SK-N-SH (cell line): ENCODE measurements at regions not wholly inside any gene's neighbourhood (a gene's known extent, or its start where the extent isn't known, plus 50 kb on each side); places are given as distances from the start of the nearest gene placed in this dataset.

Experiments used
- CTCF ChIA-PET: fragments of 300-600, 350-600 bp; formaldehyde crosslinking; extraction: SDS; loops from one replicate; lab custom pipeline; 2021; lab: Yijun Ruan, JAX
- POLR2A ChIA-PET: fragments of 350-600 bp; sonication (Branson Sonifier 250); formaldehyde crosslinking; extraction: SDS; loops from one replicate; lab custom pipeline; 2020; ENCODE audit warnings: antibody characterized with exemption, inconsistent platforms; lab: Yijun Ruan, JAX
- DNase-seq: peaks from one replicate; pipeline ENCODE4 v3.0.0; 2012
- H2AFZ ChIP-seq: fragments of 200-600 bp; sonication (generic); 2 replicates; pipeline ENCODE4 v1.8.1; 2016; ENCODE audit warnings: antibody characterized with exemption, mild to moderate bottlenecking, low read depth
- H3F3A ChIP-seq: fragments of 200-600 bp; sonication (generic); replicated peaks from 2 replicates; pipeline ENCODE3; 2016; ENCODE audit warnings: antibody characterized with exemption, mild to moderate bottlenecking; ENCODE audit not compliant: insufficient read depth
- H3K27ac ChIP-seq, 2 experiments: fragments of 200-500 bp in 1 of 2; fragments of 200-600 bp in 1 of 2; sonication (Bioruptor generic) in 1 of 2; sonication (generic), shearing (Covaris generic) in 1 of 2; 2 replicates each; pipeline versions ENCODE4 v1.5.1 to v1.6.1; 2014 to 2016; ENCODE audit warnings: low read depth in 2 of 2, inconsistent platforms in 1 of 2, low read length in 1 of 2, mild to moderate bottlenecking in 1 of 2, mixed read lengths in 1 of 2
- H3K27me3 ChIP-seq: fragments of 200-600 bp; sonication (generic), shearing (Covaris generic); 2 replicates; pipeline ENCODE4 v1.6.1; 2016; ENCODE audit warnings: mixed run types; ENCODE audit not compliant: insufficient read depth
- H3K36me3 ChIP-seq, 2 experiments: fragments of 200-500 bp in 1 of 2; fragments of 200-600 bp in 1 of 2; sonication (Bioruptor generic) in 1 of 2; sonication (generic) in 1 of 2; replicated peaks in 1 of 2; 2 replicates each; pipeline versions ENCODE3 to v1.5.1; 2014 to 2016; ENCODE audit warnings: low read length in 1 of 2, mild to moderate bottlenecking in 1 of 2; ENCODE audit not compliant: insufficient read depth in 2 of 2, control insufficient read depth in 1 of 2
- H3K4me1 ChIP-seq, 2 experiments: fragments of 200-500 bp in 1 of 2; fragments of 200-600 bp in 1 of 2; sonication (Bioruptor generic) in 1 of 2; sonication (generic), shearing (Covaris generic) in 1 of 2; 2 replicates each; pipeline versions ENCODE4 v1.5.1 to v1.6.1; 2014 to 2016; ENCODE audit warnings: low read depth in 1 of 2, low read length in 1 of 2, mixed run types in 1 of 2; ENCODE audit not compliant: insufficient read depth in 2 of 2, control insufficient read depth in 1 of 2
- H3K4me2 ChIP-seq: fragments of 200-600 bp; sonication (generic), shearing (Covaris generic); 2 replicates; pipeline ENCODE4 v1.6.1; 2017; ENCODE audit warnings: mixed run types
- H3K4me3 ChIP-seq, 2 experiments: fragments of 200-500 bp in 1 of 2; fragments of 200-600 bp in 1 of 2; sonication (Bioruptor generic) in 1 of 2; sonication (generic), shearing (Covaris generic) in 1 of 2; 2 replicates each; pipeline versions ENCODE4 v1.5.1 to v1.8.1; 2014 to 2016; ENCODE audit warnings: low read depth in 2 of 2, inconsistent platforms in 1 of 2, low read length in 1 of 2, mild to moderate bottlenecking in 1 of 2, mixed read lengths in 1 of 2, moderate library complexity in 1 of 2
- H3K79me2 ChIP-seq: fragments of 200-600 bp; sonication (generic); 2 replicates; pipeline ENCODE4 v1.8.1; 2017; ENCODE audit warnings: mild to moderate bottlenecking; ENCODE audit not compliant: insufficient read depth
- H3K9ac ChIP-seq: fragments of 200-600 bp; sonication (generic); 2 replicates; pipeline ENCODE4 v1.6.1; 2017; ENCODE audit warnings: mixed run types
- H3K9me2 ChIP-seq: fragments of 200-600 bp; sonication (generic); 2 replicates; pipeline ENCODE4 v1.6.1; 2017; ENCODE audit warnings: mixed run types
- H3K9me3 ChIP-seq: fragments of 200-600 bp; sonication (generic); 2 replicates; pipeline ENCODE4 v1.6.1; 2017; ENCODE audit warnings: mixed run types, mild to moderate bottlenecking, moderate library complexity
- H4K20me1 ChIP-seq: fragments of 200-600 bp; sonication (generic); 2 replicates; pipeline ENCODE4 v1.6.1; 2017; ENCODE audit warnings: mild to moderate bottlenecking, mixed run types; ENCODE audit not compliant: insufficient read depth
- CHD2 ChIP-seq: fragments of 150-350 bp; IDR thresholded peaks from 2 replicates; pipeline ENCODE4 v1.6.1; 2018; ENCODE audit warnings: low read length; ENCODE audit not compliant: partially characterized antibody
- CTCF ChIP-seq: fragments of 200-600 bp; sonication (generic); IDR thresholded peaks from 2 replicates; pipeline ENCODE4 v1.6.1; 2017; ENCODE audit warnings: antibody characterized with exemption, mild to moderate bottlenecking, moderate library complexity
- EP300 ChIP-seq, 2 experiments: IDR thresholded peaks; 2 replicates each; pipeline versions ENCODE4 v1.4.0 to v1.6.1; 2012; ENCODE audit warnings: borderline replicate concordance in 1 of 2, low read depth in 1 of 2, low read length in 1 of 2
- EZH2phosphoT487 ChIP-seq: fragments of 200-600 bp; sonication (generic); IDR thresholded peaks from 2 replicates; pipeline ENCODE4 v1.6.1; 2017; ENCODE audit warnings: low read depth, mixed run types, mild to moderate bottlenecking, antibody characterized with exemption, moderate library complexity, borderline replicate concordance
- FOSL2 ChIP-seq: IDR thresholded peaks from 2 replicates; pipeline ENCODE4 v1.4.0; 2012; ENCODE audit warnings: low read depth, mild to moderate bottlenecking, moderate library complexity, borderline replicate concordance
- GATA2 ChIP-seq: sonication (generic); formaldehyde crosslinking; IDR thresholded peaks from 2 replicates; pipeline ENCODE4 v1.5.0; 2020; ENCODE audit warnings: mild to moderate bottlenecking, missing genetic modification reagents
- MEF2A ChIP-seq: IDR thresholded peaks from 2 replicates; pipeline ENCODE4 v1.4.0; 2012; ENCODE audit warnings: low read depth, borderline replicate concordance
- MXI1 ChIP-seq: IDR thresholded peaks from 2 replicates; pipeline ENCODE4 v1.6.1; 2012; ENCODE audit warnings: mild to moderate bottlenecking, low read depth, low read length, improper control_type of control experiment
- NFIC ChIP-seq: IDR thresholded peaks from 2 replicates; pipeline ENCODE4 v1.4.0; 2012; ENCODE audit warnings: borderline replicate concordance
- NRF1 ChIP-seq: IDR thresholded peaks from 2 replicates; pipeline ENCODE4 v1.6.1; 2012; ENCODE audit warnings: low read depth, mild to moderate bottlenecking, low read length
- PBX3 ChIP-seq: IDR thresholded peaks from 2 replicates; pipeline ENCODE4; 2012
- RAD21 ChIP-seq: IDR thresholded peaks from 2 replicates; pipeline ENCODE4 v1.6.1; 2012; ENCODE audit warnings: mild to moderate bottlenecking, low read length
- RCOR1 ChIP-seq: fragments of 150-350 bp; IDR thresholded peaks from 2 replicates; pipeline ENCODE4 v1.6.1; 2017; ENCODE audit warnings: antibody characterized with exemption, low read length
- RXRA ChIP-seq: IDR thresholded peaks from 2 replicates; pipeline ENCODE4 v1.4.0; 2012; ENCODE audit warnings: low read depth, mild to moderate bottlenecking, borderline replicate concordance
- SIN3A ChIP-seq: IDR thresholded peaks from 2 replicates; pipeline ENCODE4 v1.6.1; 2012; ENCODE audit warnings: low read depth, mild to moderate bottlenecking, low read length, moderate library complexity, borderline replicate concordance
- TAF1 ChIP-seq: IDR thresholded peaks from 2 replicates; pipeline ENCODE4 v1.6.1; 2012; ENCODE audit warnings: low read depth, mild to moderate bottlenecking, low read length, moderate library complexity, borderline replicate concordance
- TCF12 ChIP-seq: IDR thresholded peaks from 2 replicates; pipeline ENCODE4 v1.4.0; 2012
- TEAD4 ChIP-seq: IDR thresholded peaks from 2 replicates; pipeline ENCODE4 v1.4.0; 2012; ENCODE audit warnings: mild to moderate bottlenecking, borderline replicate concordance; ENCODE audit not compliant: insufficient read depth
- USF1 ChIP-seq: IDR thresholded peaks from 2 replicates; pipeline ENCODE4 v1.4.0; 2012; ENCODE audit warnings: low read depth, borderline replicate concordance
- YY1 ChIP-seq: IDR thresholded peaks from 2 replicates; pipeline ENCODE4 v1.4.0; 2012; ENCODE audit warnings: low read depth, mild to moderate bottlenecking
- WGBS: methylation state at CpG from one replicate; pipeline ENCODE4 v1.1.6; 2017; ENCODE audit warnings: low lambda C conversion rate; 5-methylcytosine and 5-hydroxymethylcytosine counted together

- Histone ChIP-seq H3K27ac (no peak overlapping the region), H3K9ac (no peak overlapping the region), H2AFZ (no peak overlapping the region), H3F3A (no peaks in the 10 kb centered on the region), H3K4me1 (no peaks in the 10 kb centered on the region), H3K9me3 (no peaks in the 10 kb centered on the region), H3K9me2 (no peaks in the 10 kb centered on the region; the same call in 1 of the 2 replicates), H3K27me3 (no peaks in the 10 kb centered on the region)
- CTCF ChIA-PET: no interaction called here
- no peak for TF ChIP-seq CTCF
- no peak for TF ChIP-seq NRF1
- TF ChIP-seq MXI1: no peak
- no peak for TF ChIP-seq EZH2phosphoT487
- TF ChIP-seq TAF1: no peak
- TF ChIP-seq GATA2 (CRISPR knock-in tag): no peak
- no peak for TF ChIP-seq USF1
- no peak for TF ChIP-seq FOSL2
- TF ChIP-seq RCOR1: no peak
- TF ChIP-seq EP300 (IDR thresholded peaks at IDR 0.05; ENCODE audit: borderline replicate concordance in 1 of 2, low read depth in 1 of 2, low read length in 1 of 2): no peak
- TF ChIP-seq YY1: no peak
- TF ChIP-seq SIN3A: no peak
- TF ChIP-seq, all 33 proteins: peak for 0
- Histone ChIP-seq H4K20me1 (no peaks in the 10 kb centered on the region), H3K79me2 (no peaks in the 10 kb centered on the region), H3K4me3 (no peak overlapping the region), H3K4me2 (no peak overlapping the region), H3K36me3 (no peaks in the 10 kb centered on the region)
- POLR2A ChIA-PET: no interaction called here
- no peak for DNase-seq
- WGBS: 19% methylated on average over 4 of the region's 5 CpGs
Measured at GRCh38 chr20:41818991-41819390, 200.8 kb upstream of the CHD6 start.

- no peaks in the 10 kb centered on the region for H3K36me3 ChIP-seq
- no peak overlapping the region for H3K4me2 ChIP-seq
- H3K27ac ChIP-seq: no peak overlapping the region
- WGBS: 70% methylated on average over 5 of the region's 5 CpGs
- H2AFZ ChIP-seq: no peak overlapping the region
- no peaks in the 10 kb centered on the region for H3F3A ChIP-seq
- no peaks in the 10 kb centered on the region; the same call in 1 of the 2 replicates for H3K9me2 ChIP-seq
- H3K4me3 ChIP-seq: no peak overlapping the region
- H3K4me1 ChIP-seq: no peaks in the 10 kb centered on the region
- no peak for DNase-seq
- H3K79me2 ChIP-seq: no peaks in the 10 kb centered on the region
- CTCF ChIA-PET: no interaction called here
- no peaks in the 10 kb centered on the region for H3K27me3 ChIP-seq
- H3K9ac ChIP-seq: no peak overlapping the region
- H4K20me1 ChIP-seq: no peaks in the 10 kb centered on the region
- POLR2A ChIA-PET: no interaction called here
- H3K9me3 ChIP-seq: no peaks in the 10 kb centered on the region
- no peak for TF ChIP-seq EP300 (IDR thresholded peaks at IDR 0.05; ENCODE audit: borderline replicate concordance in 1 of 2, low read depth in 1 of 2, low read length in 1 of 2)
- TF ChIP-seq YY1: no peak
- TF ChIP-seq MXI1: no peak
- TF ChIP-seq PBX3: no peak
- no peak for TF ChIP-seq FOSL2
- TF ChIP-seq MEF2A: no peak
- TF ChIP-seq NFIC: no peak
- TF ChIP-seq RAD21: no peak
- TF ChIP-seq TCF12: no peak
- no peak for TF ChIP-seq TEAD4
- no peak for TF ChIP-seq USF1
- TF ChIP-seq CHD2: no peak
- TF ChIP-seq EZH2phosphoT487: no peak
- no peak for TF ChIP-seq RXRA
Measured at GRCh38 chr20:41818369-41818768, 200.2 kb upstream of the CHD6 start.
